Transverse colon (tissue), 4 donors: ENCODE measurements at regions not wholly inside any gene's neighbourhood (a gene's known extent, or its start where the extent isn't known, plus 50 kb on each side); places are given as distances from the start of the nearest gene placed in this dataset.

Experiments
- EP300 ChIP-seq: sonication (generic); formaldehyde crosslinking; IDR thresholded peaks from one replicate; pipeline ENCODE4 v1.6.1; 2017; ENCODE audit warnings: antibody characterized with exemption, low read depth
- POLR2A ChIP-seq: fragments of 450-650 bp; IDR thresholded peaks from one replicate; pipeline ENCODE4 v1.6.1; 2016; ENCODE audit warnings: antibody characterized with exemption, mild to moderate bottlenecking, moderate library complexity
- POLR2AphosphoS5 ChIP-seq, 3 donors: sonication (generic); formaldehyde crosslinking; IDR thresholded peaks; one replicate each; pipeline ENCODE4 v1.6.1; 2016; ENCODE audit warnings: antibody characterized with exemption in 3 of 3
- TF ChIP-seq, protein P1 (sequence below), 5 experiments: fragments of 200-600 bp in 3 of 5; fragments of 450-650 bp in 2 of 5; sonication (generic) in 3 of 5; IDR thresholded peaks; 1 replicate in 2 of 5; 2 replicates in 3 of 5; pipeline ENCODE4 v1.5.1; 2016 to 2017; ENCODE audit warnings: antibody characterized with exemption in 5 of 5, inconsistent platforms in 3 of 5, mild to moderate bottlenecking in 2 of 5, moderate library complexity in 1 of 5

DNA sequence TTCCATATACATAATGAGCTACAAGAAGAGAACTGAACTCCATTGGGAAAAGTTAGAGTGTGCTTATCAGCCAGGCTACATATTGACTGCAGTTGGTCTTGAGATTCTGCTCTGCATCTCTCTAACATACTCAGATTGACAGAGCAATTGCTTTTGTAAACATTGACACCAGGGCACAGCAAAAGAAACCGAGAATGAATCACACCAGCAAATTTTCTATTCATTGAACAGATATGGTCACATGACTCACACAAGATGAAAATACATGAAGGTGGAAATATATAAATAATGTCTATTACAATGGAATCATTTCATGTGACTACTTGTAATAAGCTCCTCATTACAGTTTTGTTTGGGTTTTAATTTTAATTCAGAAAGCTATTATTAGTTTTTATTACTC lies 691.9 kb upstream of the TMEFF2 start:
- TF ChIP-seq, protein P1, sequence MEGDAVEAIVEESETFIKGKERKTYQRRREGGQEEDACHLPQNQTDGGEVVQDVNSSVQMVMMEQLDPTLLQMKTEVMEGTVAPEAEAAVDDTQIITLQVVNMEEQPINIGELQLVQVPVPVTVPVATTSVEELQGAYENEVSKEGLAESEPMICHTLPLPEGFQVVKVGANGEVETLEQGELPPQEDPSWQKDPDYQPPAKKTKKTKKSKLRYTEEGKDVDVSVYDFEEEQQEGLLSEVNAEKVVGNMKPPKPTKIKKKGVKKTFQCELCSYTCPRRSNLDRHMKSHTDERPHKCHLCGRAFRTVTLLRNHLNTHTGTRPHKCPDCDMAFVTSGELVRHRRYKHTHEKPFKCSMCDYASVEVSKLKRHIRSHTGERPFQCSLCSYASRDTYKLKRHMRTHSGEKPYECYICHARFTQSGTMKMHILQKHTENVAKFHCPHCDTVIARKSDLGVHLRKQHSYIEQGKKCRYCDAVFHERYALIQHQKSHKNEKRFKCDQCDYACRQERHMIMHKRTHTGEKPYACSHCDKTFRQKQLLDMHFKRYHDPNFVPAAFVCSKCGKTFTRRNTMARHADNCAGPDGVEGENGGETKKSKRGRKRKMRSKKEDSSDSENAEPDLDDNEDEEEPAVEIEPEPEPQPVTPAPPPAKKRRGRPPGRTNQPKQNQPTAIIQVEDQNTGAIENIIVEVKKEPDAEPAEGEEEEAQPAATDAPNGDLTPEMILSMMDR (IDR thresholded peaks at IDR 0.05), result no peak
- TF ChIP-seq POLR2AphosphoS5 (IDR thresholded peaks at IDR 0.05), result no peak
- no peak for TF ChIP-seq EP300
- TF ChIP-seq POLR2A, result no peak
